ENCODE measurements at regions not wholly inside any gene's neighbourhood (a gene's known extent, or its start where the extent isn't known, plus 50 kb on each side); places are given as distances from the start of the nearest gene placed in this dataset.

GRCh38 chr15:31247404-31247803 is 79.2 kb upstream of the KLF13 start:
- TF ChIP-seq CTCF (IDR thresholded peaks at IDR 0.05), result no peak
- TF ChIP-seq POLR2A (IDR thresholded peaks at IDR 0.05; ENCODE audit: low read depth), result no peak
- TF ChIP-seq POLR2AphosphoS5 (IDR thresholded peaks at IDR 0.05), result no peak
